ENCODE measurements at regions not wholly inside any gene's neighbourhood (a gene's known extent, or its start where the extent isn't known, plus 50 kb on each side); places are given as distances from the start of the nearest gene placed in this dataset.
"Not testable (repeated sequence)": the region's sequence is repeated elsewhere in the genome, so short reads cannot be mapped to it uniquely, and the experiment has no call there.

DNA sequence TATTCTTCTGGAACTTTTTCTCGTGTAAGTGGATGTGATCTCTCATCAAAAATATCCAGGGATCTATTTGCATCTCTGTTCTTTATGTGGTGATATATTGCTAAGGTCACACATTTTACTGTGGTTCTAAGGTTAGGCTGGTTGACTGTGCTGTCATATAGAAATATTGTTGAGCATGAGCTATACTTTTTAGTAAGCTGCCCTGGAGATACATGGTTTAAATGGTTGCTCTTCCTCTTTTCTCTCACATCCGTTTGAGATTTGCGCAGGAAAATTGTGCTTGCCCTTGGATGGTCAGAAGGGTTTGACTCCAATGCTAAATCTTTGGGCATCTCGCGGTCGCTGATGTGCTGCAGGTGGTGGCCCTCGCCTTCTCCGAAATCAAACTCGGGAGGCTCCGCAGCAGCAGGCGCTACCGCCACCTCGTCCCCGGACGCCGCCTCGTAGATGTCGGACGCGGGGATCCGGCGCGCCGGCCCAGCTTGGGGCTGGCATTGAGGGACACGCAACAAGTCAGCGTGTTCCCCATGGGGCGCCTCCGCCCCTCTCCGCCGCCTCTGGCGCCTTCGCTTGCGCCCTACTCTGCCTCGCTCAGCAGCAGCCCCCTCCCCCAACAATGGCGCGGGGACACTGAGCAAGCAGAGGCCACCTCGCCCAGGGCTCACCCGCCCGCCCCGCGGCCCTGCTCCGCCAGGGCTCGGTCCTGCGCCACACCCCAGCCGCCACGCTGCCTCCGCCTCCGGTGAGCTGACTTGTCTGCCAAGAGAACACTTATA, 154.5 kb downstream of the MSN start:
- Histone ChIP-seq H3F3A (ENCODE audit: control insufficient read depth, insufficient read depth) (no peaks in the 10 kb centered on the region), H3K4me3 (ENCODE audit: low read length) (no peak overlapping the region), H3K4me1 (ENCODE audit: control insufficient read depth, low read length) (no peaks in the 10 kb centered on the region), H3K27ac (ENCODE audit: low read depth, low read length) (no peak overlapping the region), H3K79me2 (ENCODE audit: control insufficient read depth, low read length) (no peaks in the 10 kb centered on the region), H3K4me2 (ENCODE audit: low read length) (no peak overlapping the region), H4K20me1 (ENCODE audit: control insufficient read depth, insufficient read depth, low read depth, low read length) (no peaks in the 10 kb centered on the region), H3K9me3 (ENCODE audit: control insufficient read depth, insufficient read depth, low read length) (no peaks in the 10 kb centered on the region), H3K36me3 (ENCODE audit: control insufficient read depth, low read length) (no peaks in the 10 kb centered on the region), H3K27me3 (ENCODE audit: control insufficient read depth, low read length) (no peaks in the 10 kb centered on the region), H3K9me2 (replicated peaks; ENCODE audit: control insufficient read depth, low read length) (no peaks in the 10 kb centered on the region)
- TF ChIP-seq EZH2phosphoT487 (IDR thresholded peaks at IDR 0.05; ENCODE audit: borderline replicate concordance, low read length): no peak
- TF ChIP-seq, protein P1, sequence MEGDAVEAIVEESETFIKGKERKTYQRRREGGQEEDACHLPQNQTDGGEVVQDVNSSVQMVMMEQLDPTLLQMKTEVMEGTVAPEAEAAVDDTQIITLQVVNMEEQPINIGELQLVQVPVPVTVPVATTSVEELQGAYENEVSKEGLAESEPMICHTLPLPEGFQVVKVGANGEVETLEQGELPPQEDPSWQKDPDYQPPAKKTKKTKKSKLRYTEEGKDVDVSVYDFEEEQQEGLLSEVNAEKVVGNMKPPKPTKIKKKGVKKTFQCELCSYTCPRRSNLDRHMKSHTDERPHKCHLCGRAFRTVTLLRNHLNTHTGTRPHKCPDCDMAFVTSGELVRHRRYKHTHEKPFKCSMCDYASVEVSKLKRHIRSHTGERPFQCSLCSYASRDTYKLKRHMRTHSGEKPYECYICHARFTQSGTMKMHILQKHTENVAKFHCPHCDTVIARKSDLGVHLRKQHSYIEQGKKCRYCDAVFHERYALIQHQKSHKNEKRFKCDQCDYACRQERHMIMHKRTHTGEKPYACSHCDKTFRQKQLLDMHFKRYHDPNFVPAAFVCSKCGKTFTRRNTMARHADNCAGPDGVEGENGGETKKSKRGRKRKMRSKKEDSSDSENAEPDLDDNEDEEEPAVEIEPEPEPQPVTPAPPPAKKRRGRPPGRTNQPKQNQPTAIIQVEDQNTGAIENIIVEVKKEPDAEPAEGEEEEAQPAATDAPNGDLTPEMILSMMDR (IDR thresholded peaks at IDR 0.05; ENCODE audit: low read depth, low read length, poor library complexity, severe bottlenecking): no peak

GRCh38 chrX:65819983-65820382, 152.5 kb downstream of the MSN start:
- not testable (repeated sequence) for H3K4me2 ChIP-seq (ENCODE audit: low read length); H4K20me1 ChIP-seq (ENCODE audit: control insufficient read depth, insufficient read depth, low read depth, low read length); H3K9me3 ChIP-seq (ENCODE audit: control insufficient read depth, insufficient read depth, low read length); H3K27ac ChIP-seq (ENCODE audit: low read depth, low read length); H3K36me3 ChIP-seq (ENCODE audit: control insufficient read depth, low read length); H3K9me2 ChIP-seq (replicated peaks; ENCODE audit: control insufficient read depth, low read length); H3F3A ChIP-seq (ENCODE audit: control insufficient read depth, insufficient read depth); H3K4me1 ChIP-seq (ENCODE audit: control insufficient read depth, low read length); H3K27me3 ChIP-seq (ENCODE audit: control insufficient read depth, low read length); H3K4me3 ChIP-seq (ENCODE audit: low read length); H3K79me2 ChIP-seq (ENCODE audit: control insufficient read depth, low read length)

DNA sequence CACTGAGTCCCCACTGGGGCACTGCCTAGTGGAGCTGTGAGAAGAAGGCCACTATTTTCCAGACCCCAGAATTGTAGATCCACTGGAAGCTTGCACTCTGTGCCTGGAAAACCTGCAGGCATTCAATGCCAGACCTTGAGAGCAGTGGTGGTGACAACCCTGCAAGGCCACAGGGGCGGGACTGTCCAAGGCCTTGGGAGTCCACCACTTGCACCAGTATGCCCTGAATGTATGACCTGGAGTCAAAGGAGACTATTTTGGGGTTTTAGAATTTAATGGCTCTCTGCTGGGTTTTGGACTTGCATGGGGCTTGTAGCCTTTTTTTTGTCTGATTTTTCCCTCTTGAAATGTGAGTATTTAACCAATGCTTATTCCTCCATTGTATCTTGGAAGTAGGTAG, 145.8 kb downstream of the MSN start:
- no peaks in the 10 kb centered on the region for H3F3A ChIP-seq (ENCODE audit: control insufficient read depth, insufficient read depth)
- H3K27ac ChIP-seq (ENCODE audit: low read depth, low read length): no peak overlapping the region
- no peaks in the 10 kb centered on the region for H4K20me1 ChIP-seq (ENCODE audit: control insufficient read depth, insufficient read depth, low read depth, low read length)
- no peaks in the 10 kb centered on the region for H3K36me3 ChIP-seq (ENCODE audit: control insufficient read depth, low read length)
- no peak for TF ChIP-seq EZH2phosphoT487 (IDR thresholded peaks at IDR 0.05; ENCODE audit: borderline replicate concordance, low read length)
- TF ChIP-seq, protein P1 (IDR thresholded peaks at IDR 0.05; ENCODE audit: low read depth, low read length, poor library complexity, severe bottlenecking): no peak
- H3K9me3 ChIP-seq (ENCODE audit: control insufficient read depth, insufficient read depth, low read length): no peaks in the 10 kb centered on the region
- no peaks in the 10 kb centered on the region for H3K79me2 ChIP-seq (ENCODE audit: control insufficient read depth, low read length)
- H3K4me3 ChIP-seq (ENCODE audit: low read length): no peak overlapping the region
- H3K4me2 ChIP-seq (ENCODE audit: low read length): no peak overlapping the region
- H3K9me2 ChIP-seq (replicated peaks; ENCODE audit: control insufficient read depth, low read length): no peaks in the 10 kb centered on the region
- no peaks in the 10 kb centered on the region for H3K27me3 ChIP-seq (ENCODE audit: control insufficient read depth, low read length)
- no peaks in the 10 kb centered on the region for H3K4me1 ChIP-seq (ENCODE audit: control insufficient read depth, low read length)

- Histone ChIP-seq H3K4me1 (ENCODE audit: control insufficient read depth, low read length) (no peaks in the 10 kb centered on the region), H3K27ac (ENCODE audit: low read depth, low read length) (no peak overlapping the region), H3K4me2 (ENCODE audit: low read length) (no peak overlapping the region), H3K36me3 (ENCODE audit: control insufficient read depth, low read length) (no peaks in the 10 kb centered on the region), H3K27me3 (ENCODE audit: control insufficient read depth, low read length) (no peaks in the 10 kb centered on the region), H3K9me2 (replicated peaks; ENCODE audit: control insufficient read depth, low read length) (no peaks in the 10 kb centered on the region), H4K20me1 (ENCODE audit: control insufficient read depth, insufficient read depth, low read depth, low read length) (no peaks in the 10 kb centered on the region), H3F3A (ENCODE audit: control insufficient read depth, insufficient read depth) (no peaks in the 10 kb centered on the region), H3K4me3 (ENCODE audit: low read length) (no peak overlapping the region), H3K9me3 (ENCODE audit: control insufficient read depth, insufficient read depth, low read length) (no peaks in the 10 kb centered on the region), H3K79me2 (ENCODE audit: control insufficient read depth, low read length) (no peaks in the 10 kb centered on the region)
- TF ChIP-seq EZH2phosphoT487 (IDR thresholded peaks at IDR 0.05; ENCODE audit: borderline replicate concordance, low read length): no peak
- TF ChIP-seq, protein P1 (IDR thresholded peaks at IDR 0.05; ENCODE audit: low read depth, low read length, poor library complexity, severe bottlenecking): no peak
Measured at GRCh38 chrX:65811558-65812228, 144.2 kb downstream of the MSN start.
